SK-N-SH (cell line): ENCODE measurements at regions not wholly inside any gene's neighbourhood (a gene's known extent, or its start where the extent isn't known, plus 50 kb on each side); places are given as distances from the start of the nearest gene placed in this dataset.

Source experiments
- CTCF ChIA-PET: fragments of 300-600, 350-600 bp; formaldehyde crosslinking; extraction: SDS; loops from one replicate; lab custom pipeline; 2021; lab: Yijun Ruan, JAX
- POLR2A ChIA-PET: fragments of 350-600 bp; sonication (Branson Sonifier 250); formaldehyde crosslinking; extraction: SDS; loops from one replicate; lab custom pipeline; 2020; ENCODE audit warnings: antibody characterized with exemption, inconsistent platforms; lab: Yijun Ruan, JAX
- DNase-seq: peaks from one replicate; pipeline ENCODE4 v3.0.0; 2012
- H2AFZ ChIP-seq: fragments of 200-600 bp; sonication (generic); 2 replicates; pipeline ENCODE4 v1.8.1; 2016; ENCODE audit warnings: antibody characterized with exemption, mild to moderate bottlenecking, low read depth
- H3F3A ChIP-seq: fragments of 200-600 bp; sonication (generic); replicated peaks from 2 replicates; pipeline ENCODE3; 2016; ENCODE audit warnings: antibody characterized with exemption, mild to moderate bottlenecking; ENCODE audit not compliant: insufficient read depth
- H3K27ac ChIP-seq, 2 experiments: fragments of 200-500 bp in 1 of 2; fragments of 200-600 bp in 1 of 2; sonication (Bioruptor generic) in 1 of 2; sonication (generic), shearing (Covaris generic) in 1 of 2; 2 replicates each; pipeline versions ENCODE4 v1.5.1 to v1.6.1; 2014 to 2016; ENCODE audit warnings: low read depth in 2 of 2, inconsistent platforms in 1 of 2, low read length in 1 of 2, mild to moderate bottlenecking in 1 of 2, mixed read lengths in 1 of 2
- H3K27me3 ChIP-seq: fragments of 200-600 bp; sonication (generic), shearing (Covaris generic); 2 replicates; pipeline ENCODE4 v1.6.1; 2016; ENCODE audit warnings: mixed run types; ENCODE audit not compliant: insufficient read depth
- H3K36me3 ChIP-seq, 2 experiments: fragments of 200-500 bp in 1 of 2; fragments of 200-600 bp in 1 of 2; sonication (Bioruptor generic) in 1 of 2; sonication (generic) in 1 of 2; replicated peaks in 1 of 2; 2 replicates each; pipeline versions ENCODE3 to v1.5.1; 2014 to 2016; ENCODE audit warnings: low read length in 1 of 2, mild to moderate bottlenecking in 1 of 2; ENCODE audit not compliant: insufficient read depth in 2 of 2, control insufficient read depth in 1 of 2
- H3K4me1 ChIP-seq, 2 experiments: fragments of 200-500 bp in 1 of 2; fragments of 200-600 bp in 1 of 2; sonication (Bioruptor generic) in 1 of 2; sonication (generic), shearing (Covaris generic) in 1 of 2; 2 replicates each; pipeline versions ENCODE4 v1.5.1 to v1.6.1; 2014 to 2016; ENCODE audit warnings: low read depth in 1 of 2, low read length in 1 of 2, mixed run types in 1 of 2; ENCODE audit not compliant: insufficient read depth in 2 of 2, control insufficient read depth in 1 of 2
- H3K4me2 ChIP-seq: fragments of 200-600 bp; sonication (generic), shearing (Covaris generic); 2 replicates; pipeline ENCODE4 v1.6.1; 2017; ENCODE audit warnings: mixed run types
- H3K4me3 ChIP-seq, 2 experiments: fragments of 200-500 bp in 1 of 2; fragments of 200-600 bp in 1 of 2; sonication (Bioruptor generic) in 1 of 2; sonication (generic), shearing (Covaris generic) in 1 of 2; 2 replicates each; pipeline versions ENCODE4 v1.5.1 to v1.8.1; 2014 to 2016; ENCODE audit warnings: low read depth in 2 of 2, inconsistent platforms in 1 of 2, low read length in 1 of 2, mild to moderate bottlenecking in 1 of 2, mixed read lengths in 1 of 2, moderate library complexity in 1 of 2
- H3K79me2 ChIP-seq: fragments of 200-600 bp; sonication (generic); 2 replicates; pipeline ENCODE4 v1.8.1; 2017; ENCODE audit warnings: mild to moderate bottlenecking; ENCODE audit not compliant: insufficient read depth
- H3K9ac ChIP-seq: fragments of 200-600 bp; sonication (generic); 2 replicates; pipeline ENCODE4 v1.6.1; 2017; ENCODE audit warnings: mixed run types
- H3K9me2 ChIP-seq: fragments of 200-600 bp; sonication (generic); 2 replicates; pipeline ENCODE4 v1.6.1; 2017; ENCODE audit warnings: mixed run types
- H3K9me3 ChIP-seq: fragments of 200-600 bp; sonication (generic); 2 replicates; pipeline ENCODE4 v1.6.1; 2017; ENCODE audit warnings: mixed run types, mild to moderate bottlenecking, moderate library complexity
- H4K20me1 ChIP-seq: fragments of 200-600 bp; sonication (generic); 2 replicates; pipeline ENCODE4 v1.6.1; 2017; ENCODE audit warnings: mild to moderate bottlenecking, mixed run types; ENCODE audit not compliant: insufficient read depth
- CHD2 ChIP-seq: fragments of 150-350 bp; IDR thresholded peaks from 2 replicates; pipeline ENCODE4 v1.6.1; 2018; ENCODE audit warnings: low read length; ENCODE audit not compliant: partially characterized antibody
- CTCF ChIP-seq: fragments of 200-600 bp; sonication (generic); IDR thresholded peaks from 2 replicates; pipeline ENCODE4 v1.6.1; 2017; ENCODE audit warnings: antibody characterized with exemption, mild to moderate bottlenecking, moderate library complexity
- ELF1 ChIP-seq: IDR thresholded peaks from 2 replicates; pipeline ENCODE4 v1.4.0; 2012
- EP300 ChIP-seq, 2 experiments: IDR thresholded peaks; 2 replicates each; pipeline versions ENCODE4 v1.4.0 to v1.6.1; 2012; ENCODE audit warnings: borderline replicate concordance in 1 of 2, low read depth in 1 of 2, low read length in 1 of 2
- EZH2phosphoT487 ChIP-seq: fragments of 200-600 bp; sonication (generic); IDR thresholded peaks from 2 replicates; pipeline ENCODE4 v1.6.1; 2017; ENCODE audit warnings: low read depth, mixed run types, mild to moderate bottlenecking, antibody characterized with exemption, moderate library complexity, borderline replicate concordance
- FOXJ3 ChIP-seq: sonication (generic); formaldehyde crosslinking; IDR thresholded peaks from 2 replicates; pipeline ENCODE4 v1.5.1; 2020; ENCODE audit warnings: mild to moderate bottlenecking, missing genetic modification reagents
- GATA2 ChIP-seq: sonication (generic); formaldehyde crosslinking; IDR thresholded peaks from 2 replicates; pipeline ENCODE4 v1.5.0; 2020; ENCODE audit warnings: mild to moderate bottlenecking, missing genetic modification reagents
- MXI1 ChIP-seq: IDR thresholded peaks from 2 replicates; pipeline ENCODE4 v1.6.1; 2012; ENCODE audit warnings: mild to moderate bottlenecking, low read depth, low read length, improper control_type of control experiment
- RAD21 ChIP-seq: IDR thresholded peaks from 2 replicates; pipeline ENCODE4 v1.6.1; 2012; ENCODE audit warnings: mild to moderate bottlenecking, low read length
- RCOR1 ChIP-seq: fragments of 150-350 bp; IDR thresholded peaks from 2 replicates; pipeline ENCODE4 v1.6.1; 2017; ENCODE audit warnings: antibody characterized with exemption, low read length
- RXRA ChIP-seq: IDR thresholded peaks from 2 replicates; pipeline ENCODE4 v1.4.0; 2012; ENCODE audit warnings: low read depth, mild to moderate bottlenecking, borderline replicate concordance
- SMC3 ChIP-seq: IDR thresholded peaks from 2 replicates; pipeline ENCODE4 v1.6.1; 2012; ENCODE audit warnings: low read depth, low read length, improper control_type of control experiment
- TCF12 ChIP-seq: IDR thresholded peaks from 2 replicates; pipeline ENCODE4 v1.4.0; 2012
- YY1 ChIP-seq: IDR thresholded peaks from 2 replicates; pipeline ENCODE4 v1.4.0; 2012; ENCODE audit warnings: low read depth, mild to moderate bottlenecking
- WGBS: methylation state at CpG from one replicate; pipeline ENCODE4 v1.1.6; 2017; ENCODE audit warnings: low lambda C conversion rate; 5-methylcytosine and 5-hydroxymethylcytosine counted together
- TF ChIP-seq, protein P1 (sequence below): fragments of 150-350 bp; IDR thresholded peaks from 2 replicates; pipeline ENCODE4 v1.6.1; 2016; ENCODE audit warnings: mild to moderate bottlenecking, low read depth, low read length
- TF ChIP-seq, protein P2 (sequence below): IDR thresholded peaks from 2 replicates; pipeline ENCODE4 v1.4.0; 2012; ENCODE audit warnings: low read depth, borderline replicate concordance
- TF ChIP-seq, protein P3 (sequence below): IDR thresholded peaks from 2 replicates; pipeline ENCODE4 v1.4.0; 2012; ENCODE audit warnings: low read depth, borderline replicate concordance

DNA sequence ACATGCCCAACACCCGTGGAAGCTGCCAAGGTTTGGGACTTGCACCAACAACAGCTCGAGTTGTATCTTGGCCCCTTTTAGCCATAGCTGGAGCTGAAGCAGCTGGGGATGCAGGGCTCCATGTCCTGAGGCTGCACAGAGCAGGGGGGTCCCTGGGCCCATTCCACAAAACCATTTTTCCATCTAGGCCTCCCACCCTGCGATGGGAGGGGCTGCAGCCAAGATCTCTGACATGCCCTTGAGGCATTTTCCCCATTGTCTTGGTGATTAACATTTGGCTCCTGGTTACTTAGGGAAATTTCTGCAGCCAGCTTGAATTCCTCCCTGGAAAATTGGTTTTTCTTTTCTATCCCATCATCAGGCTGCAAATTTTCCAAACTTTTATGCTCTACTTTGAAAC lies 637.8 kb upstream of the VSTM2A start:
- H3K79me2 ChIP-seq: no peaks in the 10 kb centered on the region
- H4K20me1 ChIP-seq: no peaks in the 10 kb centered on the region
- H3K9me3 ChIP-seq: 0 out of 2 replicates have a peak, but pooled peaks cover 3% of the 10 kb centered on the region
- H3K27ac ChIP-seq: no peak overlapping the region
- no peak for TF ChIP-seq RAD21
- TF ChIP-seq YY1: no peak
- no peak for TF ChIP-seq RCOR1
- TF ChIP-seq, protein P1, sequence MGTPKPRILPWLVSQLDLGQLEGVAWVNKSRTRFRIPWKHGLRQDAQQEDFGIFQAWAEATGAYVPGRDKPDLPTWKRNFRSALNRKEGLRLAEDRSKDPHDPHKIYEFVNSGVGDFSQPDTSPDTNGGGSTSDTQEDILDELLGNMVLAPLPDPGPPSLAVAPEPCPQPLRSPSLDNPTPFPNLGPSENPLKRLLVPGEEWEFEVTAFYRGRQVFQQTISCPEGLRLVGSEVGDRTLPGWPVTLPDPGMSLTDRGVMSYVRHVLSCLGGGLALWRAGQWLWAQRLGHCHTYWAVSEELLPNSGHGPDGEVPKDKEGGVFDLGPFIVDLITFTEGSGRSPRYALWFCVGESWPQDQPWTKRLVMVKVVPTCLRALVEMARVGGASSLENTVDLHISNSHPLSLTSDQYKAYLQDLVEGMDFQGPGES: no peak
- no peak for TF ChIP-seq GATA2 (CRISPR knock-in tag)
- no peak for TF ChIP-seq ELF1
- no peak for TF ChIP-seq TCF12
- TF ChIP-seq EP300 (IDR thresholded peaks at IDR 0.05; ENCODE audit: borderline replicate concordance in 1 of 2, low read depth in 1 of 2, low read length in 1 of 2): no peak
- no peak for TF ChIP-seq MXI1
- no peak for TF ChIP-seq SMC3
- no peak for TF ChIP-seq FOXJ3
- no peak for TF ChIP-seq CTCF
- TF ChIP-seq, protein P2, sequence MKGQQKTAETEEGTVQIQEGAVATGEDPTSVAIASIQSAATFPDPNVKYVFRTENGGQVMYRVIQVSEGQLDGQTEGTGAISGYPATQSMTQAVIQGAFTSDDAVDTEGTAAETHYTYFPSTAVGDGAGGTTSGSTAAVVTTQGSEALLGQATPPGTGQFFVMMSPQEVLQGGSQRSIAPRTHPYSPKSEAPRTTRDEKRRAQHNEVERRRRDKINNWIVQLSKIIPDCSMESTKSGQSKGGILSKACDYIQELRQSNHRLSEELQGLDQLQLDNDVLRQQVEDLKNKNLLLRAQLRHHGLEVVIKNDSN: no peak
- TF ChIP-seq RXRA: no peak
- no peak for TF ChIP-seq EZH2phosphoT487
- TF ChIP-seq, protein P3, sequence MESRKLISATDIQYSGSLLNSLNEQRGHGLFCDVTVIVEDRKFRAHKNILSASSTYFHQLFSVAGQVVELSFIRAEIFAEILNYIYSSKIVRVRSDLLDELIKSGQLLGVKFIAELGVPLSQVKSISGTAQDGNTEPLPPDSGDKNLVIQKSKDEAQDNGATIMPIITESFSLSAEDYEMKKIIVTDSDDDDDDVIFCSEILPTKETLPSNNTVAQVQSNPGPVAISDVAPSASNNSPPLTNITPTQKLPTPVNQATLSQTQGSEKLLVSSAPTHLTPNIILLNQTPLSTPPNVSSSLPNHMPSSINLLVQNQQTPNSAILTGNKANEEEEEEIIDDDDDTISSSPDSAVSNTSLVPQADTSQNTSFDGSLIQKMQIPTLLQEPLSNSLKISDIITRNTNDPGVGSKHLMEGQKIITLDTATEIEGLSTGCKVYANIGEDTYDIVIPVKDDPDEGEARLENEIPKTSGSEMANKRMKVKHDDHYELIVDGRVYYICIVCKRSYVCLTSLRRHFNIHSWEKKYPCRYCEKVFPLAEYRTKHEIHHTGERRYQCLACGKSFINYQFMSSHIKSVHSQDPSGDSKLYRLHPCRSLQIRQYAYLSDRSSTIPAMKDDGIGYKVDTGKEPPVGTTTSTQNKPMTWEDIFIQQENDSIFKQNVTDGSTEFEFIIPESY: no peak
- no peak for TF ChIP-seq CHD2
- ChIA-PET POLR2A (no interaction called here), CTCF (no interaction called here)
- no peak for DNase-seq
- H3K27me3 ChIP-seq: no peaks in the 10 kb centered on the region
- no peak overlapping the region for H3K4me3 ChIP-seq
- H2AFZ ChIP-seq: no peak overlapping the region
- no peaks in the 10 kb centered on the region for H3K4me1 ChIP-seq
- H3F3A ChIP-seq: no peaks in the 10 kb centered on the region
- no peak overlapping the region for H3K9ac ChIP-seq
- no peaks in the 10 kb centered on the region for H3K36me3 ChIP-seq
- no peak overlapping the region for H3K4me2 ChIP-seq
- H3K9me2 ChIP-seq: no peaks in the 10 kb centered on the region; the same call in 1 of the 2 replicates
- 4% methylated on average over 3 of the region's 3 CpGs for WGBS
